NCI-H2171 treated with DMSO at 0.1 percent for 48 hours (cell line): ENCODE measurements at regions not wholly inside any gene's neighbourhood (a gene's known extent, or its start where the extent isn't known, plus 50 kb on each side); places are given as distances from the start of the nearest gene placed in this dataset.
A peak's percentile ranks its signal among the peaks of the same experiment; 100 is the strongest.

Source experiments
- DNase-seq: peaks from one replicate; lab custom pipeline; 2025; lab: John Stamatoyannopoulos, UW

GRCh38 chr1:183711741-183712361, 58.7 kb upstream of the APOBEC4 start:
- peak; percentile 27 for DNase-seq

GRCh38 chr1:183711165-183711682, 58.1 kb upstream of the APOBEC4 start:
- DNase-seq: no peak

GRCh38 chr1:183710734-183711133, 57.6 kb upstream of the APOBEC4 start:
- DNase-seq: no peak

GRCh38 chr1:183710333-183710732, 57.2 kb upstream of the APOBEC4 start:
- DNase-seq: no peak

- no peak for DNase-seq
Measured at GRCh38 chr1:183704131-183704530, 51.0 kb upstream of the APOBEC4 start.
